IPS-20b (cell line): ENCODE measurements at regions not wholly inside any gene's neighbourhood (a gene's known extent, or its start where the extent isn't known, plus 50 kb on each side); places are given as distances from the start of the nearest gene placed in this dataset.

Experiments
- H3K27ac ChIP-seq: one replicate; pipeline ENCODE4 v1.5.1; 2013; ENCODE audit warnings: low read length
- H3K27me3 ChIP-seq: 2 replicates; pipeline ENCODE4 v1.6.1; 2013; ENCODE audit warnings: mild to moderate bottlenecking, low read length, inconsistent platforms; ENCODE audit not compliant: insufficient read depth
- H3K36me3 ChIP-seq: 2 replicates; pipeline ENCODE4 v1.6.1; 2013; ENCODE audit warnings: low read depth, mild to moderate bottlenecking, inconsistent platforms, low read length, moderate library complexity; ENCODE audit not compliant: insufficient read depth
- H3K4me1 ChIP-seq: 2 replicates; pipeline ENCODE4 v1.6.1; 2013; ENCODE audit warnings: mild to moderate bottlenecking, control low read depth, inconsistent platforms, low read length, moderate library complexity; ENCODE audit not compliant: insufficient read depth
- H3K4me3 ChIP-seq: 2 replicates; pipeline ENCODE4 v1.5.1; 2013; ENCODE audit warnings: mild to moderate bottlenecking, low read length, inconsistent platforms
- H3K9ac ChIP-seq: 2 replicates; pipeline ENCODE4 v1.6.1; 2013; ENCODE audit warnings: low read depth, mild to moderate bottlenecking, inconsistent platforms, low read length, moderate library complexity
- H3K9me3 ChIP-seq: 2 replicates; pipeline ENCODE4 v1.6.1; 2013; ENCODE audit warnings: mild to moderate bottlenecking, low read depth, low read length, inconsistent platforms; ENCODE audit not compliant: insufficient read depth

- Histone ChIP-seq H3K36me3 (no peaks in the 10 kb centered on the region), H3K9ac (no peak overlapping the region), H3K4me1 (peaks cover 3% of the 10 kb centered on the region; the same call in 1 of the 2 replicates), H3K9me3 (no peaks in the 10 kb centered on the region), H3K27me3 (no peaks in the 10 kb centered on the region), H3K27ac (no peak overlapping the region), H3K4me3 (no peak overlapping the region)
Observed at GRCh38 chr17:52233176-52233575, 74.7 kb upstream of the CA10 start.

DNA sequence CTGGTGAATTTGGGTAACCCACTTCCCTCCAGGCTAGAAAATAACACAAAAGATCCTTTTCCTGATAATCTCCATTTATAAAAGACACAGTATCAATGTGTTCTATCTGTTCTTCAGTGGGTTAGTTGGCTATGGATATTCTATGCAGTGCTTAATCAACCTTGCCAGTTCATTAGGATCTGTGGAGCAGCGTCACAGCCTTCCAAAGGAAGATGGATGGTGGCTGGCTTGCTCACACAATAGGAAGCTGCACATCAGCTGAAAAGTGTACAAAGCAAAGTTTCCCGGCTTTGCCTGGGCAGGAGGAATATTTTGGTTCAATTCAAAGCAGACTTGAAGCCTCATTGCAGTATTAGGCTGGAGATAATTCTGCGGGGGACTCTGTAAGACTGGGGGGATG, 70.3 kb upstream of the CA10 start:
- Histone ChIP-seq H3K36me3 (no peaks in the 10 kb centered on the region), H3K9ac (no peak overlapping the region), H3K27ac (no peak overlapping the region), H3K27me3 (no peaks in the 10 kb centered on the region), H3K9me3 (no peaks in the 10 kb centered on the region), H3K4me3 (no peak overlapping the region), H3K4me1 (no peaks in the 10 kb centered on the region)

- Histone ChIP-seq H3K27me3 (no peaks in the 10 kb centered on the region), H3K9ac (no peak overlapping the region), H3K9me3 (no peaks in the 10 kb centered on the region), H3K27ac (no peak overlapping the region), H3K4me3 (no peak overlapping the region), H3K36me3 (no peaks in the 10 kb centered on the region), H3K4me1 (no peaks in the 10 kb centered on the region)
Observed at GRCh38 chr17:52227926-52228325, 69.4 kb upstream of the CA10 start.

- no peak overlapping the region for H3K27ac ChIP-seq
- H3K36me3 ChIP-seq: no peaks in the 10 kb centered on the region
- H3K27me3 ChIP-seq: no peaks in the 10 kb centered on the region
- no peak overlapping the region for H3K9ac ChIP-seq
- H3K9me3 ChIP-seq: no peaks in the 10 kb centered on the region
- no peak overlapping the region for H3K4me3 ChIP-seq
- H3K4me1 ChIP-seq: peaks cover 2% of the 10 kb centered on the region; the same call in 1 of the 2 replicates
Observed at GRCh38 chr17:52213451-52213850, 54.9 kb upstream of the CA10 start.

GRCh38 chr17:52212851-52213250, 54.3 kb upstream of the CA10 start:
- H3K27ac ChIP-seq: no peak overlapping the region
- no peak overlapping the region for H3K9ac ChIP-seq
- no peaks in the 10 kb centered on the region for H3K4me1 ChIP-seq
- no peak overlapping the region for H3K4me3 ChIP-seq
- H3K9me3 ChIP-seq: no peaks in the 10 kb centered on the region
- no peaks in the 10 kb centered on the region for H3K27me3 ChIP-seq
- no peaks in the 10 kb centered on the region for H3K36me3 ChIP-seq

DNA sequence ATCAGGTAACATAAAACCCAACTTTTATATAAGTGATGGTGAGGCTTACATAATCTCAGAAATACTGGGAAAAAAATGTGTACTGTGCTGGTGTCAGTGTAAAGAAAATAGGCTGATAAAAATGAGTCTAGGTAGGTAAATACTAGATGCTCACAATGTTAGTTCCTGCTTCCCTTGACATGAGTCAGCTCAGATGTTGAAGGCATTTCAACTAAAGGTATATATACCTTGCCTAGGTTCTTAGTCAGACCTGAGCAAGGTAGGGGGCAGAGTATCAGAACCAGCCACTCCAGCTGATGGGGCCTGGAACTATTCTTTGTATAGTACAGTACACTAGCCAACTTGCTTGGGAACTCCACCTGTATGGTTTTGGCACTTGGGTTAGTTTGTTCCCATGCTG, 51.0 kb upstream of the CA10 start:
- H3K4me3 ChIP-seq: no peak overlapping the region
- H3K27ac ChIP-seq: no peak overlapping the region
- H3K36me3 ChIP-seq: no peaks in the 10 kb centered on the region
- no peaks in the 10 kb centered on the region for H3K27me3 ChIP-seq
- H3K9me3 ChIP-seq: no peaks in the 10 kb centered on the region
- no peaks in the 10 kb centered on the region for H3K4me1 ChIP-seq
- no peak overlapping the region for H3K9ac ChIP-seq
